Common myeloid progenitor, CD34-positive (primary cell): ENCODE measurements at regions not wholly inside any gene's neighbourhood (a gene's known extent, or its start where the extent isn't known, plus 50 kb on each side); places are given as distances from the start of the nearest gene placed in this dataset.

Source experiments
- CTCF ChIA-PET: fragments of 350-600 bp; sonication (Branson Sonifier 250); formaldehyde crosslinking; loops from one replicate; lab custom pipeline; 2021; ENCODE audit warnings: antibody characterized with exemption; lab: Charles Lee
- POLR2A ChIA-PET: fragments of 350-600 bp; sonication (Branson Sonifier 250); formaldehyde crosslinking; loops from one replicate; lab custom pipeline; 2021; ENCODE audit warnings: antibody characterized with exemption; lab: Charles Lee
- DNase-seq, 3 donors: peaks; one replicate each; pipeline versions ENCODE4 v3.0.0 to v3.0.0-alpha.2; 2013
- H3K27ac ChIP-seq, 2 experiments: 1 replicate in 1 of 2; 2 replicates in 1 of 2; pipeline ENCODE4 v1.7.0; 2013; ENCODE audit warnings: inconsistent platforms in 2 of 2, low read length in 2 of 2, mild to moderate bottlenecking in 2 of 2, low read depth in 1 of 2, moderate library complexity in 1 of 2; ENCODE audit not compliant: severe bottlenecking in 2 of 2, insufficient read depth in 1 of 2, poor library complexity in 1 of 2
- H3K27me3 ChIP-seq, 5 experiments: replicated peaks in 2 of 5; 1 replicate in 3 of 5; 2 replicates in 2 of 5; pipeline versions ENCODE4 v1.6.1 to v1.7.0; 2013; ENCODE audit warnings: low read length in 4 of 5, mild to moderate bottlenecking in 2 of 5, moderate library complexity in 2 of 5, inconsistent platforms in 1 of 5; ENCODE audit not compliant: insufficient read depth in 5 of 5, control insufficient read depth in 4 of 5
- H3K36me3 ChIP-seq, 4 experiments: 1 replicate in 2 of 4; 2 replicates in 2 of 4; pipeline versions ENCODE4 v1.6.1 to v1.7.0; 2013; ENCODE audit warnings: low read length in 3 of 4, control low read depth in 1 of 4, mild to moderate bottlenecking in 1 of 4; ENCODE audit not compliant: control insufficient read depth in 4 of 4, insufficient read depth in 4 of 4
- H3K4me1 ChIP-seq, 4 experiments: 1 replicate in 3 of 4; 2 replicates in 1 of 4; pipeline versions ENCODE4 v1.6.1 to v1.7.1; 2013; ENCODE audit warnings: low read length in 3 of 4, mild to moderate bottlenecking in 3 of 4, control low read depth in 1 of 4, inconsistent platforms in 1 of 4, moderate library complexity in 1 of 4; ENCODE audit not compliant: control insufficient read depth in 4 of 4, insufficient read depth in 4 of 4; ENCODE audit errors: control extremely low read depth in 1 of 4
- H3K4me3 ChIP-seq, 7 experiments: 1 replicate in 4 of 7; 2 replicates in 3 of 7; pipeline versions ENCODE4 v1.5.1 to v1.7.0; 2013; ENCODE audit warnings: mild to moderate bottlenecking in 7 of 7, low read length in 6 of 7, moderate library complexity in 6 of 7, inconsistent platforms in 2 of 7, low read depth in 2 of 7, control low read depth in 1 of 7; ENCODE audit not compliant: insufficient read depth in 4 of 7, control insufficient read depth in 1 of 7; ENCODE audit errors: extremely low read depth in 1 of 7
- H3K9me3 ChIP-seq, 5 experiments: 1 replicate in 4 of 5; 2 replicates in 1 of 5; pipeline versions ENCODE4 v1.6.1 to v1.7.1; 2013; ENCODE audit warnings: low read length in 4 of 5, mild to moderate bottlenecking in 2 of 5, inconsistent platforms in 1 of 5, low read depth in 1 of 5, moderate library complexity in 1 of 5; ENCODE audit not compliant: control insufficient read depth in 4 of 5, insufficient read depth in 2 of 5; ENCODE audit errors: control extremely low read depth in 1 of 5
- WGBS: methylation state at CpG from one replicate; pipeline ENCODE4 v1.1.5; 2013; ENCODE audit not compliant: insufficient coverage; 5-methylcytosine and 5-hydroxymethylcytosine counted together

- no peak for DNase-seq
- 87% methylated on average over 4 of the region's 5 CpGs for WGBS
- Histone ChIP-seq H3K4me3 (no peak overlapping the region), H3K9me3 (no peaks in the 10 kb centered on the region), H3K36me3 (no peaks in the 10 kb centered on the region), H3K4me1 (no peaks in the 10 kb centered on the region), H3K27ac (no peak overlapping the region), H3K27me3 (no peaks in the 10 kb centered on the region)
- CTCF ChIA-PET = no interaction called here
- POLR2A ChIA-PET = no interaction called here
Observed at GRCh38 chr3:54004335-54004734, 112.7 kb upstream of the SELENOK start.

- no peak for DNase-seq
- H3K36me3 ChIP-seq = no peaks in the 10 kb centered on the region
- no peaks in the 10 kb centered on the region for H3K4me1 ChIP-seq
- CTCF ChIA-PET = no interaction called here
- POLR2A ChIA-PET = no interaction called here
- H3K27ac ChIP-seq = no peak overlapping the region
- H3K27me3 ChIP-seq = peaks cover 0 to 2% (median 0%) of the 10 kb centered on the region in 5 experiments
- H3K9me3 ChIP-seq = no peaks in the 10 kb centered on the region
- no peak overlapping the region for H3K4me3 ChIP-seq
- 60% methylated on average over 2 of the region's 9 CpGs for WGBS
Observed at GRCh38 chr3:54003136-54003535, 111.5 kb upstream of the SELENOK start.

- Histone ChIP-seq H3K27me3 (peaks cover 0 to 9% (median 2%) of the 10 kb centered on the region in 5 experiments), H3K36me3 (no peaks in the 10 kb centered on the region), H3K27ac (no peak overlapping the region), H3K4me1 (no peaks in the 10 kb centered on the region), H3K4me3 (no peak overlapping the region), H3K9me3 (no peaks in the 10 kb centered on the region)
- 100% methylated on average over 1 of the region's 3 CpGs for WGBS
- ChIA-PET CTCF (no interaction called here), POLR2A (no interaction called here)
- no peak for DNase-seq
Observed at GRCh38 chr3:53999725-54000124, 108.1 kb upstream of the SELENOK start.

GRCh38 chr3:53998980-53999379 lies 107.3 kb upstream of the SELENOK start:
- Histone ChIP-seq H3K4me3 (no peak overlapping the region), H3K27me3 (peaks cover 0 to 9% (median 4%) of the 10 kb centered on the region in 5 experiments), H3K4me1 (no peaks in the 10 kb centered on the region), H3K36me3 (no peaks in the 10 kb centered on the region), H3K9me3 (no peaks in the 10 kb centered on the region), H3K27ac (no peak overlapping the region)
- POLR2A ChIA-PET = no interaction called here
- CTCF ChIA-PET = no interaction called here
- DNase-seq = no peak
- WGBS = 89% methylated on average over 1 of the region's 2 CpGs

GRCh38 chr3:53997476-53997875 lies 105.8 kb upstream of the SELENOK start:
- Histone ChIP-seq H3K4me1 (no peaks in the 10 kb centered on the region), H3K27me3 (peaks cover 0 to 9% (median 4%) of the 10 kb centered on the region in 5 experiments), H3K36me3 (no peaks in the 10 kb centered on the region), H3K9me3 (no peaks in the 10 kb centered on the region), H3K27ac (no peak overlapping the region), H3K4me3 (no peak overlapping the region)
- 92% methylated on average over 2 of the region's 4 CpGs for WGBS
- DNase-seq = no peak
- ChIA-PET POLR2A (no interaction called here), CTCF (no interaction called here)

GRCh38 chr3:53996141-53996874 lies 104.6 kb upstream of the SELENOK start:
- H3K36me3 ChIP-seq = no peaks in the 10 kb centered on the region
- H3K27ac ChIP-seq = no peak overlapping the region
- no peaks in the 10 kb centered on the region for H3K9me3 ChIP-seq
- H3K4me3 ChIP-seq = no peak overlapping the region
- POLR2A ChIA-PET = no interaction called here
- H3K27me3 ChIP-seq = peaks cover 0 to 9% (median 4%) of the 10 kb centered on the region in 5 experiments
- CTCF ChIA-PET = no interaction called here
- WGBS = 82% methylated on average over 7 of the region's 7 CpGs
- no peak for DNase-seq
- H3K4me1 ChIP-seq = no peaks in the 10 kb centered on the region

- POLR2A ChIA-PET = no interaction called here
- Histone ChIP-seq H3K9me3 (no peaks in the 10 kb centered on the region), H3K4me3 (no peak overlapping the region), H3K27ac (no peak overlapping the region), H3K4me1 (no peaks in the 10 kb centered on the region), H3K36me3 (no peaks in the 10 kb centered on the region), H3K27me3 (peaks cover 0 to 9% (median 4%) of the 10 kb centered on the region in 5 experiments)
- 93% methylated on average over 5 of the region's 9 CpGs for WGBS
- no peak for DNase-seq
- CTCF ChIA-PET = no interaction called here
Observed at GRCh38 chr3:53994986-53995603, 103.4 kb upstream of the SELENOK start.
